HCT116 (cell line): ENCODE measurements at regions not wholly inside any gene's neighbourhood (a gene's known extent, or its start where the extent isn't known, plus 50 kb on each side); places are given as distances from the start of the nearest gene placed in this dataset.

Source experiments
- ATF3 ChIP-seq: IDR thresholded peaks from 2 replicates; pipeline ENCODE4 v1.6.1; 2012
- CBX3 ChIP-seq: IDR thresholded peaks from 2 replicates; pipeline ENCODE4 v1.6.1; 2012; ENCODE audit warnings: low read depth
- CTCF ChIP-seq, 3 experiments: fragments of 200-600 bp in 1 of 3; sonication (generic) in 1 of 3; IDR thresholded peaks in 2 of 3; conservative IDR thresholded peaks in 1 of 3; 2 replicates each; pipeline ENCODE4 v1.5.1; 2012 to 2017; ENCODE audit warnings: low read depth in 2 of 3, low read length in 2 of 3, antibody characterized with exemption in 1 of 3, borderline replicate concordance in 1 of 3, control low read depth in 1 of 3, mild to moderate bottlenecking in 1 of 3, mixed read lengths in 1 of 3, mixed run types in 1 of 3, moderate library complexity in 1 of 3; ENCODE audit not compliant: insufficient read depth in 1 of 3
- EZH2 ChIP-seq: fragments of 200-600 bp; sonication (generic); IDR thresholded peaks from 2 replicates; pipeline ENCODE4 v1.6.1; 2017; ENCODE audit warnings: antibody characterized with exemption, mixed run types
- EZH2phosphoT487 ChIP-seq: fragments of 200-600 bp; IDR thresholded peaks from 2 replicates; pipeline ENCODE4 v1.6.1; 2018; ENCODE audit warnings: antibody characterized with exemption, borderline replicate concordance
- MAX ChIP-seq: IDR thresholded peaks from 2 replicates; pipeline ENCODE4 v1.6.1; 2012
- POLR2A ChIP-seq: IDR thresholded peaks from 2 replicates; pipeline ENCODE4 v1.7.0; 2011; ENCODE audit warnings: borderline replicate concordance; ENCODE audit not compliant: insufficient read depth, insufficient read length; ENCODE audit errors: extremely low read depth
- POLR2AphosphoS5 ChIP-seq: IDR thresholded peaks from 2 replicates; pipeline ENCODE4 v1.6.1; 2011; ENCODE audit warnings: mild to moderate bottlenecking, low read depth, low read length, moderate library complexity
- RAD21 ChIP-seq: IDR thresholded peaks from 2 replicates; pipeline ENCODE4 v1.6.1; 2012; ENCODE audit warnings: low read depth, mild to moderate bottlenecking
- REST ChIP-seq: IDR thresholded peaks from 2 replicates; pipeline ENCODE4 v1.6.1; 2012; ENCODE audit warnings: low read depth
- TCF7L2 ChIP-seq: IDR thresholded peaks from 2 replicates; pipeline ENCODE4 v1.7.0; 2011; ENCODE audit warnings: borderline replicate concordance, inconsistent platforms; ENCODE audit not compliant: insufficient read depth, insufficient read length; ENCODE audit errors: extremely low read depth
- YY1 ChIP-seq: IDR thresholded peaks from 2 replicates; pipeline ENCODE4 v1.6.1; 2011; ENCODE audit warnings: low read length, low read depth, moderate library complexity, mild to moderate bottlenecking; ENCODE audit not compliant: insufficient replicate concordance; ENCODE audit errors: extremely low read depth
- ZBTB33 ChIP-seq: IDR thresholded peaks from 2 replicates; pipeline ENCODE4 v1.6.1; 2011; ENCODE audit warnings: mild to moderate bottlenecking, low read length, moderate library complexity; ENCODE audit not compliant: insufficient replicate concordance; ENCODE audit errors: extremely low read depth
- ZFX ChIP-seq: fragments of 450-650 bp; IDR thresholded peaks from 2 replicates; pipeline ENCODE4 v1.6.1; 2017

- no peak for TF ChIP-seq EZH2
- TF ChIP-seq ATF3, result no peak
- no peak for TF ChIP-seq CTCF (IDR thresholded peaks at IDR 0.05 in 2 of 3, conservative IDR thresholded peaks at IDR 0.05 in 1 of 3; ENCODE audit: borderline replicate concordance in 1 of 3, insufficient read depth in 1 of 3, low read depth in 2 of 3, low read length in 2 of 3)
- TF ChIP-seq RAD21, result no peak
- TF ChIP-seq YY1, result no peak
- no peak for TF ChIP-seq ZFX
- no peak for TF ChIP-seq POLR2A
- no peak for TF ChIP-seq MAX
- TF ChIP-seq ZBTB33, result no peak
- no peak for TF ChIP-seq POLR2AphosphoS5
- TF ChIP-seq REST, result no peak
- TF ChIP-seq TCF7L2, result no peak
- TF ChIP-seq CBX3, result no peak
- TF ChIP-seq EZH2phosphoT487, result no peak
Measured at GRCh38 chr11:90587896-90588295, 365.0 kb upstream of the CHORDC1 start.
